GM23248 (cell line): ENCODE measurements at regions not wholly inside any gene's neighbourhood (a gene's known extent, or its start where the extent isn't known, plus 50 kb on each side); places are given as distances from the start of the nearest gene placed in this dataset.

ENCODE experiments used
- DNase-seq: peaks from one replicate; pipeline ENCODE4 v3.0.0-alpha.2; 2015
- H2AFZ ChIP-seq: fragments of 200-600 bp; sonication (generic); 2 replicates; pipeline ENCODE4 v1.6.1; 2016; ENCODE audit warnings: antibody characterized with exemption
- H3F3A ChIP-seq: fragments of 200-600 bp; sonication (generic); 2 replicates; pipeline ENCODE4 v1.6.1; 2016; ENCODE audit warnings: mild to moderate bottlenecking, antibody characterized with exemption, mixed run types; ENCODE audit not compliant: insufficient read depth
- H3K27ac ChIP-seq: fragments of 200-600 bp; sonication (generic); 2 replicates; pipeline ENCODE4 v1.5.1; 2016; ENCODE audit warnings: mild to moderate bottlenecking
- H3K27me3 ChIP-seq: fragments of 200-600 bp; sonication (generic); replicated peaks from 2 replicates; pipeline ENCODE4 v1.6.1; 2016; ENCODE audit warnings: mild to moderate bottlenecking; ENCODE audit not compliant: insufficient read depth
- H3K36me3 ChIP-seq: fragments of 200-600 bp; sonication (generic); 2 replicates; pipeline ENCODE4 v1.6.1; 2016; ENCODE audit warnings: low read depth, mild to moderate bottlenecking
- H3K4me1 ChIP-seq: fragments of 200-600 bp; sonication (generic); 2 replicates; pipeline ENCODE4 v1.6.1; 2016; ENCODE audit warnings: mild to moderate bottlenecking; ENCODE audit not compliant: insufficient read depth
- H3K4me2 ChIP-seq: fragments of 200-600 bp; sonication (generic); one replicate; pipeline ENCODE4 v1.6.1; 2016; ENCODE audit warnings: mild to moderate bottlenecking; ENCODE audit not compliant: unreplicated experiment
- H3K4me3 ChIP-seq: fragments of 200-600 bp; sonication (generic); 2 replicates; pipeline ENCODE4 v1.5.1; 2016; ENCODE audit warnings: mild to moderate bottlenecking
- H3K79me2 ChIP-seq: fragments of 200-600 bp; sonication (generic); 2 replicates; pipeline ENCODE4 v1.6.1; 2016; ENCODE audit warnings: mild to moderate bottlenecking; ENCODE audit not compliant: insufficient read depth
- H3K9ac ChIP-seq: fragments of 200-600 bp; sonication (generic); 2 replicates; pipeline ENCODE4 v1.6.1; 2016; ENCODE audit warnings: mild to moderate bottlenecking
- H3K9me2 ChIP-seq: fragments of 200-600 bp; sonication (generic); 2 replicates; pipeline ENCODE4 v1.6.1; 2016; ENCODE audit warnings: mixed run types, mild to moderate bottlenecking, moderate library complexity; ENCODE audit not compliant: insufficient read depth
- H3K9me3 ChIP-seq: fragments of 200-600 bp; sonication (generic); one replicate; pipeline ENCODE4 v1.6.1; 2017; ENCODE audit warnings: low read depth
- H4K20me1 ChIP-seq: fragments of 200-600 bp; sonication (generic); 2 replicates; pipeline ENCODE4 v1.6.0; 2016; ENCODE audit not compliant: insufficient read depth
- EZH2 ChIP-seq: fragments of 200-600 bp; sonication (generic); IDR thresholded peaks from 2 replicates; pipeline ENCODE4 v1.6.1; 2018; ENCODE audit warnings: antibody characterized with exemption, mild to moderate bottlenecking; ENCODE audit not compliant: insufficient read depth, poor library complexity, severe bottlenecking
- EZH2phosphoT487 ChIP-seq: fragments of 200-600 bp; sonication (generic); IDR thresholded peaks from 2 replicates; pipeline ENCODE4 v1.6.1; 2018; ENCODE audit warnings: antibody characterized with exemption, moderate library complexity, mild to moderate bottlenecking, low read depth; ENCODE audit not compliant: insufficient read depth
- WGBS, 2 experiments: methylation state at CpG; one replicate each; pipeline ENCODE4 v1.1.6; 2015 to 2017; ENCODE audit warnings: low lambda C conversion rate in 2 of 2, low coverage in 1 of 2; ENCODE audit errors: missing lambda C conversion rate in 2 of 2; 5-methylcytosine and 5-hydroxymethylcytosine counted together
- in situ Hi-C: fragments of 300-500 bp; cut with MboI; formaldehyde crosslinking; loops from 2 replicates; pipeline ENCODE4 v1.15.0; 2020

GRCh38 chr6:10203651-10204050, 211.2 kb downstream of the TFAP2A start:
- Histone ChIP-seq H3K9ac (no peak overlapping the region), H3K9me3 (peaks cover 5% of the 10 kb centered on the region), H3K4me3 (no peak overlapping the region), H3K36me3 (no peaks in the 10 kb centered on the region), H3K4me2 (no peak overlapping the region), H3K79me2 (no peaks in the 10 kb centered on the region), H2AFZ (no peak overlapping the region), H3F3A (no peaks in the 10 kb centered on the region), H3K27me3 (no peaks in the 10 kb centered on the region), H3K9me2 (no peaks in the 10 kb centered on the region), H3K4me1 (no peaks in the 10 kb centered on the region), H4K20me1 (no peaks in the 10 kb centered on the region), H3K27ac (no peak overlapping the region)
- TF ChIP-seq EZH2 (no peak), EZH2phosphoT487 (no peak)
- 8 to 10% methylated on average over 1 of the region's 1 CpG for WGBS, 2 experiments
- DNase-seq: no peak
- in situ Hi-C loops: no loop called here

- no peak overlapping the region for H2AFZ ChIP-seq
- H3K4me3 ChIP-seq: no peak overlapping the region
- no peaks in the 10 kb centered on the region for H4K20me1 ChIP-seq
- no peak overlapping the region for H3K4me2 ChIP-seq
- peaks cover 5% of the 10 kb centered on the region for H3K9me3 ChIP-seq
- no peak for DNase-seq
- TF ChIP-seq EZH2phosphoT487 (no peak), EZH2 (no peak)
- in situ Hi-C loops: no loop called here
- 32 to 44% methylated on average over 3 of the region's 3 CpGs for WGBS, 2 experiments
- H3K36me3 ChIP-seq: no peaks in the 10 kb centered on the region
- H3K9me2 ChIP-seq: no peaks in the 10 kb centered on the region
- no peaks in the 10 kb centered on the region for H3K27me3 ChIP-seq
- H3F3A ChIP-seq: no peaks in the 10 kb centered on the region
- no peak overlapping the region for H3K27ac ChIP-seq
- H3K79me2 ChIP-seq: no peaks in the 10 kb centered on the region
- no peak overlapping the region for H3K9ac ChIP-seq
- H3K4me1 ChIP-seq: no peaks in the 10 kb centered on the region
Observed at GRCh38 chr6:10202581-10202980, 212.3 kb downstream of the TFAP2A start.

GRCh38 chr6:10201606-10202510, 213.0 kb downstream of the TFAP2A start:
- Histone ChIP-seq H3K27ac (no peak overlapping the region), H3K9me3 (no peaks in the 10 kb centered on the region), H3K4me2 (no peak overlapping the region), H4K20me1 (no peaks in the 10 kb centered on the region), H3K9ac (no peak overlapping the region), H3K79me2 (no peaks in the 10 kb centered on the region), H2AFZ (no peak overlapping the region), H3K4me1 (no peaks in the 10 kb centered on the region), H3K27me3 (no peaks in the 10 kb centered on the region), H3K9me2 (no peaks in the 10 kb centered on the region), H3K36me3 (no peaks in the 10 kb centered on the region), H3F3A (no peaks in the 10 kb centered on the region), H3K4me3 (no peak overlapping the region)
- TF ChIP-seq EZH2 (no peak), EZH2phosphoT487 (no peak)
- in situ Hi-C loops: no loop called here
- 12 to 14% methylated on average over 8 of the region's 8 CpGs for WGBS, 2 experiments
- DNase-seq: no peak

- Histone ChIP-seq H3K36me3 (no peaks in the 10 kb centered on the region), H3F3A (no peaks in the 10 kb centered on the region), H3K27me3 (no peaks in the 10 kb centered on the region), H2AFZ (no peak overlapping the region), H3K9ac (no peak overlapping the region), H3K4me1 (no peaks in the 10 kb centered on the region), H3K79me2 (no peaks in the 10 kb centered on the region), H4K20me1 (no peaks in the 10 kb centered on the region), H3K4me3 (no peak overlapping the region), H3K27ac (no peak overlapping the region), H3K9me3 (no peaks in the 10 kb centered on the region), H3K4me2 (no peak overlapping the region), H3K9me2 (no peaks in the 10 kb centered on the region)
- in situ Hi-C loops: no loop called here
- WGBS, 2 experiments: 20 to 29% methylated on average over 5 of the region's 5 CpGs
- no peak for TF ChIP-seq EZH2phosphoT487
- no peak for DNase-seq
Observed at GRCh38 chr6:10196090-10196489, 218.8 kb downstream of the TFAP2A start.
